HG03196 (cell line): ENCODE measurements at regions not wholly inside any gene's neighbourhood (a gene's known extent, or its start where the extent isn't known, plus 50 kb on each side); places are given as distances from the start of the nearest gene placed in this dataset.
A peak's percentile ranks its signal among the peaks of the same experiment; 100 is the strongest.

Source experiments
- ATAC-seq: cut with Tn5 transposase; IDR thresholded peaks from one replicate; pipeline ENCODE4 v1.9.1; 2021; ENCODE audit not compliant: unreplicated experiment

GRCh38 chr2:74036010-74036409 lies 51.3 kb downstream of the TET3 start:
- ATAC-seq = no peak

- no peak for ATAC-seq
Observed at GRCh38 chr2:74036450-74037195, 51.9 kb downstream of the TET3 start.

GRCh38 chr2:74037379-74037860 lies 52.7 kb downstream of the TET3 start:
- ATAC-seq = no peak

GRCh38 chr2:74039611-74040010 lies 54.9 kb downstream of the TET3 start:
- ATAC-seq = no peak

- no peak for ATAC-seq
Observed at GRCh38 chr2:74041182-74041581, 56.5 kb downstream of the TET3 start.

GRCh38 chr2:74041726-74042125 lies 57.0 kb downstream of the TET3 start:
- no peak for ATAC-seq

GRCh38 chr2:74042606-74043005 lies 57.9 kb downstream of the TET3 start:
- no peak for ATAC-seq

GRCh38 chr2:74043345-74044329 lies 58.9 kb downstream of the TET3 start:
- ATAC-seq = no peak

GRCh38 chr2:74044999-74045398 lies 60.3 kb downstream of the TET3 start:
- no peak for ATAC-seq

- no peak for ATAC-seq
Observed at GRCh38 chr2:74045454-74045853, 60.7 kb downstream of the TET3 start.

GRCh38 chr2:74046441-74046840 lies 61.7 kb downstream of the TET3 start:
- no peak for ATAC-seq

- no peak for ATAC-seq
Observed at GRCh38 chr2:74047152-74047551, 62.4 kb downstream of the TET3 start.

GRCh38 chr2:74048147-74048546 lies 63.4 kb downstream of the TET3 start:
- ATAC-seq = no peak

- ATAC-seq = no peak
Observed at GRCh38 chr2:74048843-74049519, 64.3 kb downstream of the TET3 start.

- no peak for ATAC-seq
Observed at GRCh38 chr2:74050151-74050550, 65.4 kb downstream of the TET3 start.

- no peak for ATAC-seq
Observed at GRCh38 chr2:74051504-74051903, 66.8 kb downstream of the TET3 start.

GRCh38 chr2:74052732-74053710 lies 68.3 kb downstream of the TET3 start:
- ATAC-seq = peak; percentile 48

- no peak for ATAC-seq
Observed at GRCh38 chr2:74053959-74054715, 69.4 kb downstream of the TET3 start.

GRCh38 chr2:74059137-74059775 lies 74.5 kb downstream of the TET3 start:
- no peak for ATAC-seq
